Lower leg skin (tissue), 4 donors: ENCODE measurements at regions not wholly inside any gene's neighbourhood (a gene's known extent, or its start where the extent isn't known, plus 50 kb on each side); places are given as distances from the start of the nearest gene placed in this dataset.

Experiments
- DNase-seq, 2 donors: peaks; one replicate each; pipeline ENCODE4 v3.0.0-alpha.2; 2019; ENCODE audit warnings: low spot score in 2 of 2
- H3K4me3 ChIP-seq: fragments of 200-600 bp; sonication (generic); 2 replicates; pipeline ENCODE4 v1.5.1; 2017; ENCODE audit warnings: mild to moderate bottlenecking, low read depth; ENCODE audit not compliant: poor library complexity, severe bottlenecking
- POLR2A ChIP-seq, 2 donors: fragments of 450-650 bp; IDR thresholded peaks; one replicate each; pipeline ENCODE4 v1.6.1; 2016 to 2017; ENCODE audit warnings: antibody characterized with exemption in 2 of 2, mild to moderate bottlenecking in 1 of 2, moderate library complexity in 1 of 2
- WGBS, 2 donors: methylation state at CpG; one replicate each; pipeline ENCODE4 v1.1.5; 2018; 5-methylcytosine and 5-hydroxymethylcytosine counted together
- intact Hi-C: fragments of 100-400 bp; cut with DNase I; formaldehyde crosslinking; loops from one replicate; pipeline ENCODE4 v1.15.0; 2023; ENCODE audit warnings: low total_unique reads
- TF ChIP-seq, protein P1 (sequence below), 3 donors: fragments of 450-650 bp; IDR thresholded peaks; one replicate each; pipeline ENCODE4 v1.5.1; 2016; ENCODE audit warnings: antibody characterized with exemption in 3 of 3, mild to moderate bottlenecking in 3 of 3, moderate library complexity in 2 of 3

- intact Hi-C loops = no loop called here
- TF ChIP-seq, protein P1, sequence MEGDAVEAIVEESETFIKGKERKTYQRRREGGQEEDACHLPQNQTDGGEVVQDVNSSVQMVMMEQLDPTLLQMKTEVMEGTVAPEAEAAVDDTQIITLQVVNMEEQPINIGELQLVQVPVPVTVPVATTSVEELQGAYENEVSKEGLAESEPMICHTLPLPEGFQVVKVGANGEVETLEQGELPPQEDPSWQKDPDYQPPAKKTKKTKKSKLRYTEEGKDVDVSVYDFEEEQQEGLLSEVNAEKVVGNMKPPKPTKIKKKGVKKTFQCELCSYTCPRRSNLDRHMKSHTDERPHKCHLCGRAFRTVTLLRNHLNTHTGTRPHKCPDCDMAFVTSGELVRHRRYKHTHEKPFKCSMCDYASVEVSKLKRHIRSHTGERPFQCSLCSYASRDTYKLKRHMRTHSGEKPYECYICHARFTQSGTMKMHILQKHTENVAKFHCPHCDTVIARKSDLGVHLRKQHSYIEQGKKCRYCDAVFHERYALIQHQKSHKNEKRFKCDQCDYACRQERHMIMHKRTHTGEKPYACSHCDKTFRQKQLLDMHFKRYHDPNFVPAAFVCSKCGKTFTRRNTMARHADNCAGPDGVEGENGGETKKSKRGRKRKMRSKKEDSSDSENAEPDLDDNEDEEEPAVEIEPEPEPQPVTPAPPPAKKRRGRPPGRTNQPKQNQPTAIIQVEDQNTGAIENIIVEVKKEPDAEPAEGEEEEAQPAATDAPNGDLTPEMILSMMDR (IDR thresholded peaks at IDR 0.05) = no peak
- TF ChIP-seq POLR2A (IDR thresholded peaks at IDR 0.05) = no peak
- DNase-seq = no peak
- no peak overlapping the region for H3K4me3 ChIP-seq
- WGBS, 2 donors = 91 to 94% methylated on average over 2 of the region's 2 CpGs
Measured at GRCh38 chr3:30974071-30974470, 79.6 kb upstream of the GADL1 start.

DNA sequence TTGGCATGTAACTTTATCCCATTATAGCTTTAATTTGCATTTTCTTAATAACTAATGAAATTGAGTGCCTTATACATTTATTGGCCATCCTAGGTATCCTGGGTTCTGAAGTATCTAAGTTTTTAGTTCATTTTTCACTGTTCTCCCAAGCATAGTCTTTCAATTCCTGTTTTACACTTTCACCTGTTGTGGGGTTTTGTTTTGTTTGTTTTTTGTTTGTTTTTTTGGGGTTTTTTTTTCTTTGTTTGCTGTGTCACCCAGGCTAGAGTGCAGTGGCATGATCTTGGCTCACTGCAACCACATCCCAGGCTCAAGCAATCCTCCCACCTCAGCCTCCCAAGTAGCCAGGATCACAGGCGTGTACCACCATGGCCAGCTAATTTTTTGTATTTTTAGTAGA, 83.1 kb upstream of the GADL1 start:
- no peak for TF ChIP-seq POLR2A (IDR thresholded peaks at IDR 0.05)
- TF ChIP-seq, protein P1 (IDR thresholded peaks at IDR 0.05) = no peak
- WGBS, 2 donors = 100% methylated on average over 1 of the region's 1 CpG
- intact Hi-C loops = loop anchor here (1.0 kb wide), 1 partner anchor 33 kb away; no protein-coding TSS in a partner anchor
- DNase-seq = no peak
- H3K4me3 ChIP-seq = no peak overlapping the region

GRCh38 chr3:30980993-30981392, 86.5 kb upstream of the GADL1 start:
- TF ChIP-seq POLR2A (IDR thresholded peaks at IDR 0.05) = no peak
- TF ChIP-seq, protein P1 (IDR thresholded peaks at IDR 0.05) = no peak
- no peak for DNase-seq
- intact Hi-C loops = no loop called here
- no peak overlapping the region for H3K4me3 ChIP-seq

GRCh38 chr3:30982416-30983075, 88.1 kb upstream of the GADL1 start:
- no peak overlapping the region for H3K4me3 ChIP-seq
- WGBS, 2 donors = 86 to 88% methylated on average over 3 of the region's 3 CpGs
- intact Hi-C loops = no loop called here
- DNase-seq = no peak
- TF ChIP-seq, protein P1 (IDR thresholded peaks at IDR 0.05) = no peak
- TF ChIP-seq POLR2A (IDR thresholded peaks at IDR 0.05) = no peak

DNA sequence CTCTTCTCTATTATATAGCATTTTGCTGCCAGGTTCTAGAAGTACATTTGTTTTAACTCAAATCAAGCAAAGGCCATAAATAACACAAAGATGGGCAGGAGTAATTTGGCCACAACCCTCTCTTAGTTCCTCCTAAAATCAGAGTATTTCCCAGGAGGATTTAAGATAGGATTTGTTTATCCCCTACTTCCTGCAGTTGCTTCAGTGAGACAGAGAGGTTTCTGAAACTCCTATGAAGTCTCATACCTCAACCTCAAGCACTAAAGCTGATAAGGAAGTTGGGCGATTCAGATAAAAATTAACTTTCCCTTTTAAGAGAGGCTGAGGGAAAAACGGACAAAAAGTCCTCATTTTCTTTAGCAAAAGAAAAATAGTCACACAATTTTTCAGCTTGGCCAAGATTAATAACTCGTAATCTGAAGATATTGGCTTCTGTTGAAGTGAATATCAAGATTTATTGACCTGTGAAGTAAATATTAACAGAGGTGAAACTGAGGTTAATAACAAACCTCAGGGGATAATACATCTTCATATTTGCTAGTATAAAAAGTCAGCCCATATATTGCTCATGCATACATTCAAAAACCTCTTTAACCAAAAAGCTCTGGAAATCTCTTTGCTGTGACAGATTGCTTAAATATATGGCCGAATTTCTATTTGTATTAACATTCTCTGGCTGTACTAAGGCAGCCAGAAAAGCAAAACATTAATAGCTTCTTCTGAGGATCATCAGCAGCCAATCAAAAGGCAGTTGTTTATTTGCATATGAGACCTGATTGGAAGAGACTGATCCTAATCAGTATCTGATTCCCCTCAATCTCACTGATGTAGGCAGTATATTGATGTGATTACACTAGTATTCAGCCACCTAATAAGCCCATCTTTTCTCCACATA, 90.6 kb upstream of the GADL1 start:
- WGBS, 2 donors = 53 to 60% methylated on average over 4 of the region's 4 CpGs
- TF ChIP-seq POLR2A (IDR thresholded peaks at IDR 0.05) = no peak
- TF ChIP-seq, protein P1 (IDR thresholded peaks at IDR 0.05) = no peak
- DNase-seq = no peak
- H3K4me3 ChIP-seq = no peak overlapping the region
- intact Hi-C loops = no loop called here
